GM23338 (cell line): ENCODE measurements at regions not wholly inside any gene's neighbourhood (a gene's known extent, or its start where the extent isn't known, plus 50 kb on each side); places are given as distances from the start of the nearest gene placed in this dataset.

ENCODE experiments used
- ATAC-seq: fragments of 200-7000 bp; cut with Tn5 transposase; 3 replicates; pipeline ENCODE4 v1.9.1; 2020
- DNase-seq: peaks from one replicate; pipeline ENCODE4 v3.0.0-alpha.2; 2015; ENCODE audit warnings: low spot score
- H2AFZ ChIP-seq: fragments of 200-600 bp; sonication (generic); 2 replicates; pipeline ENCODE4 v1.8.0; 2016; ENCODE audit warnings: antibody characterized with exemption, mild to moderate bottlenecking, moderate library complexity
- H3F3A ChIP-seq: fragments of 200-600 bp; sonication (generic); replicated peaks from 2 replicates; pipeline ENCODE4 v1.8.0; 2017; ENCODE audit warnings: antibody characterized with exemption, mixed run types, low read depth
- H3K27ac ChIP-seq: fragments of 200-600 bp; sonication (generic); 2 replicates; pipeline ENCODE4 v1.6.1; 2016; ENCODE audit warnings: low read depth
- H3K27me3 ChIP-seq: fragments of 200-600 bp; sonication (generic); 2 replicates; pipeline ENCODE4 v1.8.0; 2016; ENCODE audit warnings: mild to moderate bottlenecking, mixed run types, moderate library complexity; ENCODE audit not compliant: insufficient read depth
- H3K36me3 ChIP-seq: fragments of 200-600 bp; sonication (generic); 2 replicates; pipeline ENCODE4 v1.8.0; 2016; ENCODE audit warnings: mild to moderate bottlenecking; ENCODE audit not compliant: insufficient read depth
- H3K4me1 ChIP-seq: fragments of 200-600 bp; sonication (generic); 2 replicates; pipeline ENCODE4 v1.8.0; 2016; ENCODE audit warnings: mild to moderate bottlenecking, moderate library complexity; ENCODE audit not compliant: insufficient read depth
- H3K4me2 ChIP-seq: fragments of 200-600 bp; sonication (generic); 2 replicates; pipeline ENCODE4 v1.7.1; 2017; ENCODE audit warnings: mixed run types
- H3K4me3 ChIP-seq: fragments of 200-600 bp; sonication (generic); 2 replicates; pipeline ENCODE4 v1.6.1; 2016; ENCODE audit warnings: mixed run types
- H3K79me2 ChIP-seq: fragments of 200-600 bp; sonication (generic); replicated peaks from 2 replicates; pipeline ENCODE4 v1.8.0; 2017; ENCODE audit warnings: mild to moderate bottlenecking; ENCODE audit not compliant: insufficient read depth
- H3K9me2 ChIP-seq: fragments of 200-600 bp; sonication (generic); 2 replicates; pipeline ENCODE4 v1.8.0; 2017; ENCODE audit not compliant: insufficient read depth
- H4K20me1 ChIP-seq: fragments of 200-600 bp; sonication (generic); replicated peaks from 2 replicates; pipeline ENCODE4 v1.8.0; 2017; ENCODE audit warnings: mild to moderate bottlenecking; ENCODE audit not compliant: insufficient read depth
- H3K27ac Mint-ChIP-seq: 2 replicates; pipeline ENCODE4 v1.8.0; 2020; ENCODE audit warnings: inconsistent platforms, mild to moderate bottlenecking, moderate library complexity, mixed read lengths
- H3K27me3 Mint-ChIP-seq: 3 replicates; pipeline ENCODE4 v1.8.0; 2022; ENCODE audit warnings: low read depth, mild to moderate bottlenecking, moderate library complexity, mixed read lengths, inconsistent platforms; ENCODE audit not compliant: insufficient read depth, poor library complexity
- H3K36me3 Mint-ChIP-seq: 3 replicates; pipeline ENCODE4 v1.8.0; 2021; ENCODE audit warnings: low read depth, mild to moderate bottlenecking, inconsistent platforms, moderate library complexity, mixed read lengths
- H3K4me1 Mint-ChIP-seq: 3 replicates; pipeline ENCODE4 v1.8.0; 2020; ENCODE audit warnings: mild to moderate bottlenecking, inconsistent platforms, mixed read lengths
- H3K4me3 Mint-ChIP-seq: 3 replicates; pipeline ENCODE4 v1.8.0; 2021; ENCODE audit warnings: moderate library complexity, mild to moderate bottlenecking, inconsistent platforms, mixed read lengths
- H3K9me3 Mint-ChIP-seq: 3 replicates; pipeline ENCODE4 v1.8.0; 2020; ENCODE audit warnings: moderate library complexity, mild to moderate bottlenecking, inconsistent platforms, mixed read lengths
- CREB1 ChIP-seq: fragments of 250-450 bp; sonication (Bioruptor Pico); IDR thresholded peaks from 2 replicates; pipeline ENCODE4 v1.5.0; 2020; ENCODE audit warnings: low read depth, mild to moderate bottlenecking, moderate library complexity
- CTCF ChIP-seq, 2 experiments: fragments of 200-600 bp in 1 of 2; sonication (generic) in 1 of 2; conservative IDR thresholded peaks; 2 replicates each; pipeline versions ENCODE4 v1.5.1 to v1.6.1; 2016 to 2017; ENCODE audit warnings: antibody characterized with exemption in 2 of 2, low read depth in 2 of 2, mild to moderate bottlenecking in 2 of 2, moderate library complexity in 1 of 2
- ETS1 ChIP-seq: IDR thresholded peaks from 2 replicates; pipeline ENCODE4 v1.6.1; 2016; ENCODE audit warnings: antibody characterized with exemption
- EZH2phosphoT487 ChIP-seq: fragments of 200-600 bp; sonication (generic); IDR thresholded peaks from one replicate; pipeline ENCODE4 v1.8.1; 2018; ENCODE audit warnings: antibody characterized with exemption; ENCODE audit not compliant: unreplicated experiment
- NANOG ChIP-seq: IDR thresholded peaks from 2 replicates; pipeline ENCODE4 v1.6.1; 2016; ENCODE audit warnings: antibody characterized with exemption, borderline replicate concordance
- POLR2AphosphoS5 ChIP-seq: IDR thresholded peaks from 2 replicates; pipeline ENCODE4 v1.6.1; 2016; ENCODE audit warnings: antibody characterized with exemption, low read depth
- REST ChIP-seq: IDR thresholded peaks from one replicate; pipeline ENCODE4 v1.6.1; 2018; ENCODE audit warnings: antibody characterized with exemption; ENCODE audit not compliant: unreplicated experiment
- ZNF331 ChIP-seq: fragments of 250-450 bp; sonication (Bioruptor Pico); IDR thresholded peaks from 2 replicates; pipeline ENCODE4 v1.5.0; 2020; ENCODE audit warnings: low read depth, mild to moderate bottlenecking, moderate library complexity
- ZNF462 ChIP-seq: fragments of 250-450 bp; sonication (Bioruptor Pico); IDR thresholded peaks from 2 replicates; pipeline ENCODE4 v1.5.0; 2020; ENCODE audit warnings: mild to moderate bottlenecking, moderate library complexity

GRCh38 chr16:86660623-86661022 is 82.3 kb downstream of the FOXL1 start (continued):
- no peak for TF ChIP-seq CREB1 (CRISPR knock-in tag)
- no peak for TF ChIP-seq POLR2AphosphoS5
- TF ChIP-seq EZH2phosphoT487: no peak
- no peak for TF ChIP-seq ETS1
- TF ChIP-seq NANOG: no peak

GRCh38 chr16:86661706-86662105 is 83.4 kb downstream of the FOXL1 start:
- no peaks in the 10 kb centered on the region for H4K20me1 ChIP-seq
- TF ChIP-seq EZH2phosphoT487 (no peak), ZNF331 (CRISPR knock-in tag) (no peak), REST (no peak), NANOG (no peak), ZNF462 (CRISPR knock-in tag) (no peak), ETS1 (no peak), CTCF (conservative IDR thresholded peaks at IDR 0.05; ENCODE audit: low read depth in 2 of 2) (no peak), CREB1 (CRISPR knock-in tag) (no peak)
- no peak overlapping the region for H3K27ac ChIP-seq
- no peaks in the 10 kb centered on the region for H3K79me2 ChIP-seq
- DNase-seq (no peak), ATAC-seq (no peak)
- no peak overlapping the region for H3K4me3 ChIP-seq
- H3K4me1 ChIP-seq: no peaks in the 10 kb centered on the region
- no peaks in the 10 kb centered on the region for H3F3A ChIP-seq
- no peaks in the 10 kb centered on the region for H3K27me3 ChIP-seq
- H3K9me2 ChIP-seq: 0 out of 2 replicates have a peak, but pooled peaks cover 3% of the 10 kb centered on the region
- no peak overlapping the region for H3K4me2 ChIP-seq
- Mint-ChIP-seq H3K4me3 (no peak overlapping the region), H3K36me3 (no peaks in the 10 kb centered on the region), H3K9me3 (no peaks in the 10 kb centered on the region; the same call in 2 of the 3 replicates), H3K27ac (no peak overlapping the region), H3K27me3 (no peaks in the 10 kb centered on the region), H3K4me1 (peaks cover 5% of the 10 kb centered on the region; the same call in 2 of the 3 replicates)
- H3K36me3 ChIP-seq: no peaks in the 10 kb centered on the region
- no peak overlapping the region for H2AFZ ChIP-seq
